OCI-LY7 (cell line): ENCODE measurements at regions not wholly inside any gene's neighbourhood (a gene's known extent, or its start where the extent isn't known, plus 50 kb on each side); places are given as distances from the start of the nearest gene placed in this dataset.

Experiments
- EZH2phosphoT487 ChIP-seq: fragments of 200-600 bp; sonication (generic); IDR thresholded peaks from 2 replicates; pipeline ENCODE4 v1.6.1; 2018; ENCODE audit warnings: low read depth, borderline replicate concordance, mild to moderate bottlenecking, mixed run types, antibody characterized with exemption, low read length, moderate library complexity, mixed read lengths
- TF ChIP-seq, protein P1 (sequence below): fragments of 200-600 bp; sonication (generic); conservative IDR thresholded peaks from 2 replicates; pipeline ENCODE4 v1.5.1; 2014; ENCODE audit warnings: mild to moderate bottlenecking, antibody characterized with exemption, low read length, moderate library complexity, mixed read lengths

DNA sequence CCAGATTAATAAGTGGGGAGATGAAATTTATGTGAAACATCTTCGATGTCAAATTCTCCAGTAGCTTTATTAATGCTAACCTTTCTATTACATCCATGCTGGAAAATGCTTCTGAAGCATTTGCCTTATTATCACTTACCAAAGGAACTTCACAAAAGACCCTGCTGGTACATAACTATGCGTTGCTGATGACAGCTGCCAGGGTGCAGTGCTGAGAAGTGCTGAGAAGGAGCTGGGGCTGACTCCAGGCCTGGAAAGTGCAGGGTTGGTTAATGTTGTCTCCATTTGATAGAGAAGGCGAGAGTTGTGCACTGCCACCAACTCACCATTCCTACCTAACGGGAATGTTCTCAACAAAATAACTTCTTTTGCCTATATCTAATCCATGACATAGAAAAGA is 736.0 kb upstream of the NR2F2 start:
- TF ChIP-seq, protein P1, sequence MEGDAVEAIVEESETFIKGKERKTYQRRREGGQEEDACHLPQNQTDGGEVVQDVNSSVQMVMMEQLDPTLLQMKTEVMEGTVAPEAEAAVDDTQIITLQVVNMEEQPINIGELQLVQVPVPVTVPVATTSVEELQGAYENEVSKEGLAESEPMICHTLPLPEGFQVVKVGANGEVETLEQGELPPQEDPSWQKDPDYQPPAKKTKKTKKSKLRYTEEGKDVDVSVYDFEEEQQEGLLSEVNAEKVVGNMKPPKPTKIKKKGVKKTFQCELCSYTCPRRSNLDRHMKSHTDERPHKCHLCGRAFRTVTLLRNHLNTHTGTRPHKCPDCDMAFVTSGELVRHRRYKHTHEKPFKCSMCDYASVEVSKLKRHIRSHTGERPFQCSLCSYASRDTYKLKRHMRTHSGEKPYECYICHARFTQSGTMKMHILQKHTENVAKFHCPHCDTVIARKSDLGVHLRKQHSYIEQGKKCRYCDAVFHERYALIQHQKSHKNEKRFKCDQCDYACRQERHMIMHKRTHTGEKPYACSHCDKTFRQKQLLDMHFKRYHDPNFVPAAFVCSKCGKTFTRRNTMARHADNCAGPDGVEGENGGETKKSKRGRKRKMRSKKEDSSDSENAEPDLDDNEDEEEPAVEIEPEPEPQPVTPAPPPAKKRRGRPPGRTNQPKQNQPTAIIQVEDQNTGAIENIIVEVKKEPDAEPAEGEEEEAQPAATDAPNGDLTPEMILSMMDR, result no peak
- no peak for TF ChIP-seq EZH2phosphoT487
